GM19395 (cell line): ENCODE measurements at regions not wholly inside any gene's neighbourhood (a gene's known extent, or its start where the extent isn't known, plus 50 kb on each side); places are given as distances from the start of the nearest gene placed in this dataset.
"Not testable (repeated sequence)": the region's sequence is repeated elsewhere in the genome, so short reads cannot be mapped to it uniquely, and the experiment has no call there.

ENCODE experiments used
- ATAC-seq: cut with Tn5 transposase; IDR thresholded peaks from one replicate; pipeline ENCODE4 v1.9.1; 2021; ENCODE audit warnings: mild to moderate bottlenecking, moderate library complexity; ENCODE audit not compliant: unreplicated experiment

DNA sequence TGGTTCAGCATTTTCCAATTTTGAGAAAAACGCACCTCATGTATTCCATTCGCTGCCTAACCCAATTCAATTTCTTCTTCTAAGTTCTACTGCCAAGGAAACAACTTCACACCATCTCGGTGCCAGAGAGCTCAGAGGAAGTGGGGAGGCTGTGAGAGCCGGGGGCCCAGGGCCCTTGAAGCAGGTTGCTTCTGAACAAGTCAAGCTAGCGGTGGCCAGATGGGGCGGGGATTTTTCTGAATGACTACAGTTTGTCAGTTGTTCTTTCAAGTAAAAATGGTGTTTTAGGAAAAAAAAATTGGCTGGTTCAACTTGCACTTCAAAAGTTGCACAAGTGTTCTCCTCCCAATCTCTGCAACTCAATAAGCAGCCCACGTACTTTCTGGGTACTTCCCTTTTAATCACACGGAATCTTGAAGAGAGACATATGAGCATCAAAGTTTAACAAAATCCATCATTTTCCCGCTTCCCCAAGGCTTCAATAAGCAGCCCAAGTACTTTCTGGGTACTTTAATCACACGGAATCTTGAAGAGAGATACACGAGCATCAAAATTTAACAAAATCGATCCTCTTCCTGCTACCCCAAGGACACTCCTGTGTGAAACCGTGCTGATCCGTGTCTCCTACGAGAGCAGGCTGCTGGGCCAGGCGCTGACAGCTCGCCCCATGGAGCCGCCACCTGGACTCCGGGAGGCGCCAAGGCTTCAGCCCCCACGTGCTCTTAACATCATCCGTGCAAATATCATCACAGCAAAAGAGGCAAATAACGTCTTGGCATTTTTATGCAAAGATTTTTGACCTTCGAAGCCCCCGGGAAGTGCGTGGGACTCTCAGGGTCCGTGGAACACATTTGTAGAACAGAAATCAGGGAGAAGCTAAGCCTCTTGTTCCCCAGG, 186.7 kb upstream of the PDE10A start:
- peak; percentile 10 for ATAC-seq

DNA sequence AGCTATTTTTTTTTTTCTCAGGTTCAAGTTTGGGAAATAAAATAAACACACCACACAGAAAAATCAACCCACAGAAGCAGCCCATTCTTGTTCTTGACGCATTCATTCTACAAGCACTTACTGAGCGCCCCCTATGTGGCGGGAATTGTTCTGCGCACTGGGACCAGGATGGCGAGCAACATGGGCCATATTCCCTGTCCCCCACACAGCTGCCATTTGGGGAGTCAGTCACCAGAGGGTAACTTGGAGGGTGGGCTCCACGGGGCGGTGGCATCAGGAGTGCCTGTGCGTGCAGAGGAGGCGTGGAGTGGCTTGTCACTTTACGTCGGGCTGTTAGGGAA, 185.0 kb upstream of the PDE10A start:
- no peak for ATAC-seq

DNA sequence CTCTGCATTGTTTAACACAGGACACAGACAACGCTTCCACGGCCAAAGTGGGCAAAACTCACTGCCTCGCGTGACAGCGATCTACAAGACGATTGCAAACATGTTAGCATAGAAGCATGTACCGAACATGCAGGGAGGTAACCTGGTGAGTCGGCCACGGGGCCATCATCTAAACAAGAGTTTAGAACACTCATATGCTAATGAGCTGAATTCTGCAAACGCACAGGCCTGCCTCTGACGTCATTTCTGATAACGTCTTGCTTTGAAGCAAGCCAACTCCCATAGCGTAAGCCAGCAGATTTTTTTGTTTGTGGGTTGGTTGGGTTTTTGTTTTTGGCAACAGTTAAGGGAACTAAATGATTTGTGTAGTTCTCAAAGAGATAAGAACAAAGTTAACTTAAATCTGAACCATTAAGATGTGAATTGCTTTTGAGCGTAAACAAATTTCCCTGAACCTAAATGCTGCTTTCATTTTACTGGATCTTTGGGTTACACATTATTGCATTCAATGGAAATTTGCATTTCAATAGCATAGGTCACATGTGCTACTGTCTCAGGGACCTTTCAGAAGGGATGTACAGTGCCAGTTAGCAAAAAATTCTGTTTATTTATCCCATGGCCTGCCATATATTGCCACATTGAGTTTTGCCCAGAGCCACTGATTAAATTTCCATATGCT, 184.5 kb upstream of the PDE10A start:
- no peak for ATAC-seq

DNA sequence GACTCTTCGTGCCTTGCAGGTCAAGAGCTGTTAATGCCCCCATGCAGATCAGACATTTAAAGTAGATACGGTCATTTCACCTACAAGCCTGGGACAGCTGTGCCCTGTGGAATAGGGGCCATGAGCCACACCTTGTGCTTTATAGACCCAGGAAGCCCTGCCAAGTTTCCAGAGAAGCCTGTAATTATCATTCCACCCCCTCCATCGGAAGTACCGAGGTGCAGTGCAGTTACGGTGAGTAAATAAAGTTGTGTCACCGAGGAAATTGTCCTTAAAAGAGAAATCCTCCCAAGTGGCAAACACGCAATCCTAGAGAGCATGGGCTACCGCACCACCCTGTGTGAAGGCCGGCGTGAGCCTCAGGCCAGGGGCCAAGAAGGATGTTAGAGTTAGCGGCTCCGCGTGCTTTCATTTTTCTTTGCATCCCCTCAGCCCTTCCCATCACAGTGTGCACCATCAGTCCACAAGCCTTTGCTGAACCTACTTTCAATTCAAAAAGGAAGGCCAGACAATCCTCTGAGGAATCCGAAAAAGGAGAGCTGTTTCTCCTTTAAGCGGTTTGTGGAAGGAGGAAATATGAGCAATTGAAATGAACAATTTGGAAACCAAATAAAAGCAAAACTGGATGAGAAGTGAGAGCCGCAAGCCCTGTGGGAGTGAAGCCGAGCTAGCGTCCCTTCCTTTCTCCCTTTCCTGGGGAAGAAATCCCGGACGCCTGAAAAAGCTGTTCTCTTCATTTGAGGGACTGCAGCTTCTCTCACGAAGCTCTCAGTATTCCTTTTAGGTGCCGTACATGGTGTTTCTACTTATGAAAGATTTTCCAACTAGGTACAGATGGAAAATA, 183.3 kb upstream of the PDE10A start:
- ATAC-seq = no peak

DNA sequence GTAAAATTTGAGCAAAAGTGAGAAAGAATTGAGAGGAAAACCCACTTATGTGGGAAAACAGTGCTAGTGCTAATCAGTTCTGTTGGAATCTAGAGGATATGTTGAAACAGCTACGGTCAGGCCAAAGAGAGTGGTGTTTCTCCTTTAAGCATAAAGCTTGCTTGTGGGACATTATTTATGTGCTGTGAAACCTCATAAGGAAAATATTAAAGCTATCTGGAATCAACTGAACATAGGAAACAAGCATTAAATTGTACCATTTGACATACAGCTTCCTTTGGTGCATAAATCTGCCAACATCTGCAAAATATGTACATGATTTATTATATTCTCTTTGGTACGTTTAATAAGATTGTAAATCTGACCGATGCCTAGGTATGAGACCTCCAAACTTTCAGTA, 182.5 kb upstream of the PDE10A start:
- ATAC-seq = no peak

DNA sequence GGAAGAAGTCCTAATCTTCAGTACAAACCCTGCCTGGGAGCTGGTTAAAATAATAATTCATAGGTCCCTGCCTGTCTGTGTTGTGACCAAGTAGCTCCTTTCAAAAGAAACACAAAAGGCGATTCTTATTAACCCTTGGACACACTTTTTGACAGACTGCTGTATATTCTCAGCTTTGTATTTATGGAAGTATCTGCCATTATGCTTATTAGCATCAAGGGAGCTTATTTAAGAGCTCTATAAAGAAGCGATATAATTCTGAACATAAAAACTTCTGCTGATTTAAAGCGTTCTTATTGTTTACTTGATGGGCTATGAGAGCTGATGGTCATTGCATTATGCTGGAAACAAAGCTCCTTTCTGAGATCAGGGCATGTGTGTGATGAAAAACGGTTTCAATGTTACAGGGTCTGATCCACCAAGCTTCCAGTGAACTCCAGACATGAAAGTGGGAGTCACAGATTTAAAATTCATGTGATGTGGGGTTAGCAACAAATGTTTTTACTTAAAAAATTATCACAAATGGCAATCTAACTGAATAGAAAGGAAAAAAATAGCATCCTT, 181.8 kb upstream of the PDE10A start:
- ATAC-seq = no peak

DNA sequence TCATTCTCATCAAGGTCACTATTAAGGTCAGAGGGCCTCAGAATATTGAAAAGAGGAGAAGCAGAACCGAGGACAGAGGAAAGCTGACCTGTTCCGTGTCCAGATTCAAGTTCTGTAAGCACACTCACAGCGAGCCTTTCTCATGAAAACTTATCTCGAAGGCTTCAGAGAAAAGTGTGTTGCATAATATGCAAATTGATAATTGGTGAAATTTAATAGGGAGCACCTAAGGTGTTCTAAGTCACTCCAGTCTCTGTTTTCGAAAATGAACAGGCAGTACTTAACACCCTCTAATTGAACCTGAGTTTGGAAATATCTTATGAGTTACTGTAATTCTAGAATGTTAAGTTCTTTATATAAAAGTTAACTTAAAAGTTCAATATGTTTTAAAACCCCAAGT, 181.2 kb upstream of the PDE10A start:
- no peak for ATAC-seq

DNA sequence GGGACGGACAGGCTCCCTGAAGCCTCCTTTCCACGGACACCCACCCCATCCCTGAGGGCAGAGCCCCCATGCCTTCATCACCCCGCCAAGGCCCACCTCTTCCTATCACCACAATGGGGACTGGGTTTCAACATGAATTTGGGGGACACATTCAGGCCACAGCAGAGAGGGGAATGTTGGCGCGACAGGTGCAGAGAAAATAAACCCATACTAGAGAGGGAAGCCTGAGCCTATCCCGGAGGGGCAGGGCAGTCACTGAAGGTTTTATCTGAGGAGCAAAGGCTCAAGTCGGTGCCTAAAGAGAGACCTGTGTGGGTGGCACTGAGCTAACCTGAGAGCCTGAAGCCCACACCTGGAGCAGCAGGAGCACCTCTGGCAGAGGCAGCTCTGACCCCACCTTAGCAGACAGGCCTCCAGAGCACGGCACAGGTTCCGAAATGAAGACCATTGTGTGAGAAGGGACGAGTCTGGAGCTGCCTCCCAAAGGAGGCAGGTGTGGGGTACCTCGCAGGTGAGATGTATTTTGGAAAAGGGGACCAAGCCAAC, 180.6 kb upstream of the PDE10A start:
- ATAC-seq = no peak

DNA sequence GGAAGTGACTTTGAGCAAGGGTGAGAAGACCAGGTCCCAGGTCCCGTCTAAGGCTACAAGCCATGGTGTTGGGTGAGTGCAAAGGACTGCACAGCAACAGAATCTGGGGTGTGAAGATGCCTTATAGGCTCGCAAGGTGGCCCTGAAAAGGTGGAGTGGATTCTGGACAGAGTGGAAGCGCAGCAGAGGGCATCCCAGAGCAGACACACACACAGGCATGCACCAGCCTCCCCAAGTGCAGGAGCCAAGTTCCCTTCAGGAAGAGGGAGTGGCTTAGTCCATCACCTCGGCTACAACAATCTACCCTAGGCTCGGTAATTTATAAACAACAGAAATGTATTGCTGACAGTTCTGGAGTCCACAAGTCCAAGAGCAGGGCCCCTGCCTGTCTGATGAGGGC, 180.1 kb upstream of the PDE10A start:
- ATAC-seq = no peak

DNA sequence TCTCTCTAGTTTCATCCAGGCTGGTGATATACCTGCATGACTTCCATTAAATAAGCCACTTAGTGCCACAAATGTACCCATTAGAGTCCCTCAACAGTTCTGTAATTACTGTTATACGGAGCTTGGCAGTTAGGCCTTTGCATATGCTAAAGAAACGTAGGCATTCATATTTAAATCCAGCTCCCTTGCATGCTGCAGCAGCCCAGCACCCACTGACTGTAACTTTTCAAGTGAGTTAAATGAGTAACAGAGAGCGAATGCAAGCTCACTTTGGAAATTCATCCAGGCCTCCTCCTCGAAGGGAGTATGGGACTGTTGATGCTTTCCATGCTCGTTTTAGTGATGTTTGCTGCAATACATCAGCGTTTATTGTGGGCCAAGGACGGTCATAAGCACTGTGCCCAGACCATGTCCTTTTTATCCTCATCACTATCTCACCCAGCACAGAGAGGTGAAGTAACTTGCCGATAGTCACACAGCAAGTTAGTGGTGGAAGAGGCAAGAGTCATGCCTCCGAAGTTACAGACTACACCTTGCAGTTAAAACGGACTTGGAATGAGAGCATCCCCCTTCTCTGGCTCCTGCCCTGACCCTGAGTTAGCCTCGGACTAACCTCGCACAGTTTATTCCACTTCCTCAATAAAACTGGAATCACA, 179.4 kb upstream of the PDE10A start:
- ATAC-seq = no peak

DNA sequence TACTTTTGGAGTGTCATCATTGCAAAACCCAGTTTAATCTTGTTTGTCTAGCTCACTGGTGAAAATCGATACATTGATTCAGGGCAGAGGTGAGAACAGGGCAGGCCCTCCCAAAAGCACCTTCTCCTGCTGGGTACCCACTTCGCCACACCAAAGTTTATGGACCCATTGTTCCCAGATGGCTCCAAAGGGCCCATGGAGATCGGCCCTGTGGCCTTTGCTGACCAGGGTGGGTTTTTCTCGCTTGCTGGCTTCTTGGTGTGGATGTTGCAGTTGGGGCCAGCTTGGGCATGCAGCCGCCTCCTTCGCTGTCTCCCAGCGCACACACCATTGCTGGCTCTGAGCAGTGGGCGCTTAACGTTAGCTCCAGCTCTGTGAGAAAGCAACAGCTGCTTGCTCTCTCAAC, 178.1 kb upstream of the PDE10A start:
- ATAC-seq = no peak

DNA sequence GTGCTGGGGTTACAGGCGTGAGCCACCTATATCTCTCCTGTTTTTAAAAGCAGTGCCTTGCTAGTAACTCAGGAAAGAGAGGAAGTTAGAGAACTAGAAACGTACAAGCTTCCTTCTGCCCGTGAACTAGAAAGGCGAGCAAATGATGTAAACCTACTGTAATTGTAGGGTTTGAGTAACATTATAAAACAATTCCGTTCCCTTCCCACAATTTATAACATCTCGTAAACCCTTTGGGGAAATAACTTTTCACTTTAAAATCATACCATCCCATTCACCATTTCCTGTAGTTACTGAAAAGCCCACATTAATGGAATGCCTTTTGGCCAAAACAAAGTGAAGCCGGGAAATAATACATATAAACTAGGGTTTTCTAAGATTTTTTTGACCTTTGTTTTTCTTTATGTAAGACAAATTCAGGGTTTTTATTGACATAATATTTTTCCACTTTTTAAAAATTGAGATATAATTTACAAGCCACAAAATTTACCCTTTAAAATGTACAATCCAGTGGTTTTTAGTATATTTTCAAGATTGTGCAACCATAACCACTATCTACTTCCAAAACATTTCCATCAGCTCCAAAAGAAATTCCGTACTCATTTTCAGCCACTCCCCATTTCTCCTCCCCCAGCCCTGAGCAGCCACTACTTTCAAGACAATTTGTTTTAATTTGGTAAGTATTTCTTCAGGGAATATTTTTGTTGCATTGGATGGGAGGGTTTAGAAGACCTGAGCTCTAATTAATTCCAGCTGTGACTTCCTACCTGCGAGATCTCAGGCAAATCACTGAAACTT, 175.1 kb upstream of the PDE10A start:
- no peak for ATAC-seq

DNA sequence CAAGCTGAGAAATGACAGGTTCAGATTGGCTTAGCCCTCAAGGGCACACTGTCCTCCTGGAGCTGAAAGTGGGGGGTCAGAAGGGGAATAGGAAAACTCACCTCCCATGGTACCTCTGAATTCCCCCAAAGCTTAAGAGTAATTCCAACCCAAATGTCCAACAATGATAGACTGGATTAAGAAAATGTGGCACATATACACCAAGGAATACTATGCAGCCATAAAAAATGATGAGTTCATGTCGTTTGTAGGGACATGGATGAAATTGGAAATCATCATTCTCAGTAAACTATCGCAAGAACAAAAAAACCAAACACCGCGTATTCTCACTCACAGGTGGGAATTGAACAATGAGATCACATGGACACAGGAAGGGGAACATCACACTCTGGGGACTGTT, 173.6 kb upstream of the PDE10A start:
- not testable (repeated sequence) for ATAC-seq

DNA sequence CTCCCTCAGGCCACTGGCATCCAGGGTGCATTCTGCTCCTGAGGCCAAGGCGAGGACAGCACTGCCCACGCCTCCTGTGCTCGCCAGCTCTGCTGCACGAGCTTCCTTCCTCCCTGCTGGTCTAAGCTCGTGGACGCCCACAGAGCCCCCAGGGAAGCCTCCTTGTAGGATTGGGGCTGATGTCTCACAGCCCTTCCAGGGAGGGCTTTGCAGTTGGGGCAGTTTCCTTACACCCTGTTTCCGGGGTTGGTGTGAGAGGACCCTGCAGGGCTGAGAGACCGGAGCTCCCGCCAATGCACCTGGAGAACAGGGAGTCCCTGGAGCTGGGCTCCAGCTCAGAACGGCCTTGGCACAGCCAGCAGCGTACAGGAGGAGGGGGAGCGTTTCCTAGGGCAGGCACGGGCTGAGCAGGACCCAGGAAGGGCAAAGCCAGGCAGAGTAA, 172.4 kb upstream of the PDE10A start:
- ATAC-seq = no peak

DNA sequence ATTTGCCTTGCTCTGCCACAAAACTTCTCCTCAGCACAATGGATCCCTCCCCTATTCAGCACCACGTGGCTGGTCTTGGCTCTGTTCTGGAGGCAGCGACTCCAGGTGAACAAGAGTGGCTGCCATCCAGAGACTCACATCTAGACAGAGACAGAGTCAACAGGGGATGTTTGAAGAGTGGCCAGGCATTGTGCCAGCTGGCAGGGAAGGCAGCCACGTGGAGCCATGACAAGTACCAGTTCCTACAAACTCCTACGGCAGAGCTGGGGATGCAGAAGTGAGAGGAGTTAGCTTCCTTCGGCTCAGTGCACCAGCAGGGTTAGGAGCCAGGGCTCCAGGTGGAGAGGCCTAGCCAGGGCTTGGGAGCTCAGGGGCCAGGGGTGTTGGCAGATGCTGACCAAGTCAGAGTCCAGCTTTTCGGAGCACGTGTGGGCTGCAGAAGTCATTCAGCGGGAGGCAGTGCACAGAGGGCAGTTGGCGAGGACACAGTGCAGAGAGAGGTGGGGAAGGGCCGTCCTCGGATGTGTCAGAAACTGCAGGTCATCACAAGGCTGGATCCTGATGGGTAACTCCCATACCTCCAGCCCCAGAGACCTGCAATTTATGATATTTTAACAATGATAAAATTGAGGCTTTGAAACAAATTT, 171.7 kb upstream of the PDE10A start:
- ATAC-seq = no peak

DNA sequence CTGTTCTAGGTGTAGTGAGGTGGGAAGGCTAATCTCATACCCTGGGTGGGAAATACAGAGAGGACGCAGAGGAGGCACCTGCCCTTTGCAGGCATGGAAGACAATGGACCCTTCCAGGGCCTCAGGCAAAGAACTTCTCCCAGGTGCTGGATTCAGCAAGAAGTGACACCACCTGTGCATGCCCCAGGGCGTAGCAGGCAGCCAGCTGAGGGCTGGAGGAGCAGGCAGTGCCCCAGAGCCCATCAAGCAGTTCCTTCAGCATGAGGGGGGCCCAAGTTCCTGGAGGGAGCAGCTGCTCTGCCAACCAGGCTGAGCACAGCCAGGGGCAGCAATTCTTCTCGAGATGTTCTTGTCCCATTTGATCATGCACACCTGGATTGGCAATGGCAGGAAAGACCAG, 170.3 kb upstream of the PDE10A start:
- ATAC-seq = no peak

DNA sequence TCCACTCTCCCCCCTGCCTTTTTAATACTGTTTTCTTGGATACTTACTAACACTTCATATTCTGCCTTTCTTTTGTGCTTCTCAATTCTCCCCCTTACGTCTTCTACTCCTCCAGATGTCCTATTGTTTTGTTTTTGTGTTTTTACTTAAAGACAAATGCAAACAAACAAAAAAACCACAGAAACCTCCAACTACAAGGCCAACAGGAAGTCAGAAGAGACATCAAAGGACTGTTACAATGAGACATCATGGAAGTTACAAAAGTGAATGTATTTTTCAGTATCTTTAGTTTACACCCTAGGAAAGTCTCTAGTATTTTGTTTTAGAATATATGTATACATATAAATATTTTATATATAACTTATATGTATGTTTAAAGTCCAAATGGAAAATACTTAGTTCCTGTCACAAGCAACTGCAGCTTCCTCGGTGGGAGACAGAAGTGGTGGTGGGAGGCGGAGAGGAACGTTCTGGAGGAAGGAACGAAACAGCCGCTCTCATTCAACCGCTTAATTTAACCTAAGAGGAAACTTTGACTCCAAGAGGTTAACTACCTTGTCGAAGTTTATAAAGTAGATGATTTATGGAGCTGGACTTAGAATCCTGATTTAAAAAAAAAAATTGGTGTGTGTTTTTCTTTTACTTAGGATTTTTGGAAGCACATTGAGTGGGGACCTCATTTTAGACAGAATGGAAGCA, 168.9 kb upstream of the PDE10A start:
- ATAC-seq = no peak

DNA sequence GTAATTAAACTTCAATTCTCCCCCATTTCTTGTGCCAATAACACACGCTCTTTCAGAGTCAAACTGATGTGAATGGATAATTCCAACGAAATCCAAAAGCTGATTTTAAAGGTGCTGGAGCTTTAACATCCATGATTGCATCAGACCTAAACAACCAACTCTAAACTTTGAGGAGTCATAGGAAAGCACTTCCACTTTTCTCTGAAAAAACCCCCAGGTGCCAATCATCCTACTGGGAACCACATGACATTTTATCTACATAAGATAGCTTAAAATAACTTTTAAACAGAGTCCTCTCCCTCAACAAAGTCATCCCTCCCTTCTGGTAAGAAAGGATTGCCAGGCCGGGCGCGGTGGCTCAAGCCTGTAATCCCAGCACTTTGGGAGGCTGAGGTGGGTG, 167.7 kb upstream of the PDE10A start:
- no peak for ATAC-seq

DNA sequence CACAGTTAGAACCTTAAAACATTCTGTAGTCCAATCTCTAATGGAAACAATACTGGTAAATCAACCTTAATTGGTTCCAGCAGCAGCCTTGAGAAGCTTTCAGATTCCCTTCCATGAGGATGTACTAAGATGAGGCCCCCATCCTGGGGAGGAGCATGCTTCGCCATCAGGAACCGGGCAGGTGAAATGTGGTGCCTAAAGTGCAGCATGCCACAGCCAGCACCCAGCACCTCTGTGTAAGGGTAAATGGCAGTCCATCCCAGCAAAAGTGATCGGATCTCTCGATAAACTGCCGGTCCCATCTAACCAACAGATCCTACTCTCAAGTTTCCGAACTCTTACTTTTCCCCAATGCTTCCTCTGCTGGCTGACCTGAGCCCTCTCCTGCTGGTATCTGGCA, 166.3 kb upstream of the PDE10A start:
- ATAC-seq = no peak
